Peyer's patch (tissue), 4 donors: ENCODE measurements at regions not wholly inside any gene's neighbourhood (a gene's known extent, or its start where the extent isn't known, plus 50 kb on each side); places are given as distances from the start of the nearest gene placed in this dataset.

ENCODE experiments used
- POLR2A ChIP-seq, 2 donors: fragments of 450-650 bp; IDR thresholded peaks; one replicate each; pipeline ENCODE4 v1.5.1; 2017; ENCODE audit warnings: antibody characterized with exemption in 2 of 2, mild to moderate bottlenecking in 2 of 2, moderate library complexity in 2 of 2
- TF ChIP-seq, protein P1 (sequence below), 6 experiments: fragments of 450-650 bp in 4 of 6; fragments of 200-600 bp in 2 of 6; sonication (generic) in 1 of 6; IDR thresholded peaks; one replicate each; pipeline ENCODE4 v1.5.1; 2017 to 2019; ENCODE audit warnings: antibody characterized with exemption in 6 of 6, mild to moderate bottlenecking in 3 of 6, moderate library complexity in 1 of 6

DNA sequence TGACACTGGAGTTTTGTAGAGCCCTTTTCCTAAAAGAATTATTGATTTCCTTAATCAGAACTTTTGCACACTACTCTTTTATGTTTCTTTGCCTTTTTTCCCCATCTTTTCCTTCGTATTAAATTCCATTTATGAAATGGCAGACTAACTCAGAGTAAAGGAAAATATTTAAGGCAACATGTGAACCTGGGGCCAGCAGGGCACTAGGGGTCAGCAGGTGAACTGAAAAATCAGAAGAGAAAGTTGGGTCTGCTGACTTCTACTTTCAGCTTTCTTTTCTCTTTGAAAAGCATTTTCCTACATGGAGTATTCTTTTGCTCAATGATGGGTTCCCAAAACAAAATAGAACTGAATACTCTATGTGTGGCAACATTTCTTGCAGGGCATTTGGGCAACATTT is 226.6 kb upstream of the EXOC2 start:
- TF ChIP-seq, protein P1, sequence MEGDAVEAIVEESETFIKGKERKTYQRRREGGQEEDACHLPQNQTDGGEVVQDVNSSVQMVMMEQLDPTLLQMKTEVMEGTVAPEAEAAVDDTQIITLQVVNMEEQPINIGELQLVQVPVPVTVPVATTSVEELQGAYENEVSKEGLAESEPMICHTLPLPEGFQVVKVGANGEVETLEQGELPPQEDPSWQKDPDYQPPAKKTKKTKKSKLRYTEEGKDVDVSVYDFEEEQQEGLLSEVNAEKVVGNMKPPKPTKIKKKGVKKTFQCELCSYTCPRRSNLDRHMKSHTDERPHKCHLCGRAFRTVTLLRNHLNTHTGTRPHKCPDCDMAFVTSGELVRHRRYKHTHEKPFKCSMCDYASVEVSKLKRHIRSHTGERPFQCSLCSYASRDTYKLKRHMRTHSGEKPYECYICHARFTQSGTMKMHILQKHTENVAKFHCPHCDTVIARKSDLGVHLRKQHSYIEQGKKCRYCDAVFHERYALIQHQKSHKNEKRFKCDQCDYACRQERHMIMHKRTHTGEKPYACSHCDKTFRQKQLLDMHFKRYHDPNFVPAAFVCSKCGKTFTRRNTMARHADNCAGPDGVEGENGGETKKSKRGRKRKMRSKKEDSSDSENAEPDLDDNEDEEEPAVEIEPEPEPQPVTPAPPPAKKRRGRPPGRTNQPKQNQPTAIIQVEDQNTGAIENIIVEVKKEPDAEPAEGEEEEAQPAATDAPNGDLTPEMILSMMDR (IDR thresholded peaks at IDR 0.05): no peak
- TF ChIP-seq POLR2A (IDR thresholded peaks at IDR 0.05): no peak
